ENCODE measurements at regions not wholly inside any gene's neighbourhood (a gene's known extent, or its start where the extent isn't known, plus 50 kb on each side); places are given as distances from the start of the nearest gene placed in this dataset.
A peak's percentile ranks its signal among the peaks of the same experiment; 100 is the strongest.

DNA sequence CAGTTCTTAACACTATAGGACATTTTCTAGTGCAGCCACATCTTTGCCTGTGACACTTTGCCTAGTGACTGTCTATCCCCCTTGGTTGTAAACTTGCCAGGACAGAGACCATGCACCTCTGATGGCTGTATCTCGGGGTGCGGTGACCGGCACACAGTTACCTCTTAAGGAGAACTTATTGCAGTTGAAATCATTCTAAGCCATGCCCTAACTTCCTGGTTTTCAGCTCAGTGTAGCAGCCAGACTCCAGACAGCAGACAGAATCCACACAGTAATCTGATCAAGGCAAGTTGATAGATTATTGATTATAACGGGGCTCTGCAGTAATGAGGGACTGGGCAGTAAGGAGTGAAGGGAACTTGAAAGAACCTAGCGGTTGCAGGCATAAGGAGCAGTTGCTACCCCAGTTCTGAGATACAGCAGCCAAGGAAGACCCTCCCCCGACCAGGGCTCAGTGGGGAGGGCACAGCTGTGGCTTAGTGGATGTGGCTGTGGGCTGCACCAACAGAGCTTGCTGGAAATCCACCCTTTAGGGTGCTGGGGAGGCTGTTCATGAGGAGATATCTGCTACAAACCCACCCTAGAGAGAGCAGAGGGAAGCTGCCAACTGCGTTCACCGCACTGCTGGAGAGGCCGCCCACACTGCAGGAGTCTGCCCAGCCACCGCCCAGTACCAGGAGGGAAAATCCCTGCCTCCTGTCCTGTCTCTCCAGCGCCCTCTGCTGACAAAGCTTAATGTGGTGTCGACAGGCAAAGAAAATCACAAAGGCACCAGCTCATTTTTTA is 58.2 kb upstream of the BEGAIN start:
- Mint-ChIP-seq H3K27ac (no peak overlapping the region), H3K4me3 (peak overlapping the region; percentile 24 to 67; a peak in 2 of 5 replicates), H3K36me3 (ENCODE audit: insufficient read depth in 1 of 3, low read depth in 3 of 3) (no peaks in the 10 kb centered on the region), H3K27me3 (ENCODE audit: low read depth) (peaks cover 15% of the 10 kb centered on the region), H3K4me1 (peaks cover 9% of the 10 kb centered on the region in 2 experiments), H3K9me3 (peaks cover 3 to 10% of the 10 kb centered on the region in 2 experiments; a peak in 4 of 5 replicates)
- Histone ChIP-seq H3K23ac (ENCODE audit: insufficient read length, low read depth, low read length) (no peak overlapping the region), H3K56ac (ENCODE audit: insufficient read length, low read depth, low read length) (no peak overlapping the region), H3K27me3 (ENCODE audit: insufficient read depth, low read length) (no peaks in the 10 kb centered on the region; the same call in 1 of the 2 replicates), H4K20me1 (ENCODE audit: control insufficient read depth, insufficient read depth, insufficient read length) (peaks cover 3% of the 10 kb centered on the region), H3K4me2 (ENCODE audit: insufficient read depth, insufficient read length, low read length) (peak overlapping the region; percentile 23), H4K91ac (ENCODE audit: insufficient read length, low read depth, low read length) (no peak overlapping the region), H2BK5ac (ENCODE audit: insufficient read length, low read length) (no peak overlapping the region), H3K4ac (ENCODE audit: low read depth, low read length) (no peak overlapping the region), H3K27ac (ENCODE audit: insufficient read length, low read depth, low read length) (no peak overlapping the region), H3K14ac (ENCODE audit: insufficient read depth, low read length) (no peak overlapping the region), H2BK120ac (ENCODE audit: low read depth, low read length, poor library complexity, severe bottlenecking) (no peak overlapping the region), H3K4me1 (ENCODE audit: insufficient read depth, low read length) (no peaks in the 10 kb centered on the region; the same call in 1 of the 2 replicates), H2BK15ac (ENCODE audit: low read depth, low read length) (no peak overlapping the region), H2BK12ac (ENCODE audit: insufficient read length, low read depth, low read length) (no peak overlapping the region), H2BK20ac (ENCODE audit: low read depth, low read length, poor library complexity, severe bottlenecking) (no peak overlapping the region), H3K23me2 (ENCODE audit: insufficient read length, low read depth, low read length, poor library complexity, severe bottlenecking) (no peaks in the 10 kb centered on the region), H3K9ac (ENCODE audit: extremely low read depth, insufficient read length, low read length) (no peak overlapping the region), H3T11ph (ENCODE audit: low read length) (no peak overlapping the region), H3K9me3 (ENCODE audit: control insufficient read depth, low read depth, low read length) (no peaks in the 10 kb centered on the region), H3K79me2 (ENCODE audit: insufficient read depth, low read length) (no peaks in the 10 kb centered on the region), H2AFZ (ENCODE audit: low read length) (no peak overlapping the region), H2AK5ac (ENCODE audit: insufficient read length, low read length) (no peak overlapping the region), H3K79me1 (ENCODE audit: insufficient read depth, low read depth, low read length, poor library complexity, severe bottlenecking) (no peaks in the 10 kb centered on the region), H3K18ac (ENCODE audit: insufficient read length, low read depth, low read length) (no peak overlapping the region), H4K8ac (replicated peaks; ENCODE audit: insufficient read length, low read depth, low read length) (no peak overlapping the region), H4K5ac (ENCODE audit: insufficient read length, low read depth, low read length) (no peak overlapping the region)
- DNase-seq, result peak; percentile 92
- peak; percentile 90 for TF ChIP-seq CTCF (conservative IDR thresholded peaks at IDR 0.05)
- WGBS (ENCODE audit: extremely low coverage, insufficient read length, low lambda C conversion rate), result no CpG with 5 or more reads among the region's 12 CpGs

All from H9 (cell line).